ENCODE measurements at regions not wholly inside any gene's neighbourhood (a gene's known extent, or its start where the extent isn't known, plus 50 kb on each side); places are given as distances from the start of the nearest gene placed in this dataset.

DNA sequence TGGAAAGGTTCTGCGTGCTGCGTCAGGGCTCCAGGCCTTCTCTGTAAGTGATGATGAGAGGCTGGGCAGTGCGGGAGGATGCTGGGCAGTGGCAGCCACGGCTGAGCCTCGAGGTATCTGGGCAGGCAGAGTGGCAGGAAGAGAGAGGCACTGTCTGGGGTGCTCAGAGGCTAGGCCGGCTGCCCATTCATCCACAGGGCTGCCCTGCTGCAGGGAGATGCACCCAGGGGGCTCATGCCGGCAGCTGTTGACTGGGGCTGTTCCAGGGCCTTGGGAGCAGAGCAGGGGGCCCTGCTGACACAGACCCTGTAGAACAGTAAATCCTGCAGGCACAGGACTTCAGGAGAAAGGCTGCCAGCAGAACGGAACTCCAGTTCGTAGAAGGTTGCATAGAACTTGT, 88.8 kb downstream of the BOD1 start:
- no peak for DNase-seq

- DNase-seq: no peak
Measured at GRCh38 chr5:173524136-173524535, 92.3 kb downstream of the BOD1 start.

DNA sequence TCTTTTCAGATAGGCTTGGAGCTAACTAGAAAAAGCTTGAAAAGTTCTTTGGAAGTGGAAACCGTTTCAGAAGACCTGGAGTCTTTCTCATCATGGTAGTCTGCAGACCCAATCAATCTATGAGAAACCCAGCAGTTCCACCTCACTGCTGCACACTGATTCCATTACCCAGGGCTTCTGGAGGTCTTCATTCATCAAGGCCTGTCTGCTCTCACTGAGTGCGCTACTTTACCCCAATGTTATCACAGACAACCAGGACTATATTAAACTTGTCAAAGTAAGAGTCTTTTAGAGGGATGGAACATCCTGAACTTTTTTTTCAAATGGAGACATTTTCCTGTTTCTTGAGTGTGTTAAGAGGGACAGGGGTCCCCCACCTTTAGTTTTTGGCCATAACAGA, 93.1 kb downstream of the BOD1 start:
- DNase-seq: no peak

- no peak for DNase-seq
Measured at GRCh38 chr5:173522518-173522917, 93.9 kb downstream of the BOD1 start.

DNA sequence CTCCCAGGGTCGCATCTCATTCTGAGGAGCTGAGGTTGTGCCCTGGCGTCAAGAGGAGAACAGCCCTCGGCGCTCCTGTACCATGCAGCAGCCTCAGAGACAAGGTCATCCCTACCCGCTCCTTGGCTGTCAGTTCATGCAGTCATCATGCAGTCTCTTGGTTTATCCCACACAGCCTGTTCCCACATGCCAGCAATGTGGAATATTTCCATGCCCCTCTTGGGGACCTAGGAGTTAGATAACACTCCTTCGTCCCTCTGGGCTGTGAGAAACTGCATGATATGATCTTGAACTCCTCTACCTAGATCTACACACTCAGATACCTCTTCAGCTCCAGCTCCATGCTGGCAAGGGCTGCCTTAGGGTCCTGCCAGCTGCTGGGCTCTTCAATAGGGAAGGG, 97.6 kb downstream of the BOD1 start:
- no peak for DNase-seq

- DNase-seq: no peak
Measured at GRCh38 chr5:173517648-173518047, 98.8 kb downstream of the BOD1 start.

GRCh38 chr5:173515526-173515925, 100.9 kb downstream of the BOD1 start:
- no peak for DNase-seq

DNA sequence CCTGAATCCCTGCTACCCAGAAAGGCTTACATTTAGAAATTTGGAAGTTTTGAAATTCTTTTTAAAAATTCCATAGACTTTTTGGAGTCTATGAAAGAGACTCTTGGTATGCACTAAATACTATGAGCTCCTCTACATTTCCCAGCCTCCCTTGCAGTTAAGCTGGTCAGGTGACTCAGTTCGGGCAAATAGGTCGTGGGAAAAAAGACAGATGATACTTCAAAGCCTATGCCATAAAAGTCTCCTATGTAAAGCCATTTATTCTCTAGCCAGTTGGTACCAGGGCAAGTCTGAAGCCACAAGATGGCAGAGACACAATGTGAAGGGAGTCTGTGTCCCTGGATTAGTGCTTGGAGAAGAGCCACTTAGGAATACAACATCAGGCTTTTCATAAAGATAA, 101.8 kb downstream of the BOD1 start:
- no peak for DNase-seq

DNA sequence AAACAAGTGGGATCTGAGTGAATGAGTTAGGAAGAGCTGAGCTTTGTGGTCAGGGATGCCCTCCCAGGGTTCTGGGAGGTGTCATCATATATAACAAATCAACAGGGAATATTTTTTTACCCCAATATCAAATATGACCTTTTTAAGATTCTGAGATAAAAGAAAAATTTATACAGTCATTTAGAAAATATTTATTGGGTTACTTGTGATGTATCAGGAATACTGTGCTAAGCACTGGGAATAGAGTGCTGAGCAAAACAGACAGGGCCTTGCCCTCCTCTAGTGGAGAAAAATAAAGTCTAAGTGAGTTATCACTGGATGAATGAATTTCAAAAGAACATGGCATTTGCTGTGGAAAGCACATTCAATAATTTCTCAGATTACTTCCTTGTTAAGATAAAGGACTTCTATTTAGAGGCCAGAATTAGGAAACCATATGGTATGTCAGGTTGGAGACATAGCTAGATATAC, 102.9 kb downstream of the BOD1 start:
- DNase-seq: no peak

GRCh38 chr5:173512637-173513435, 103.6 kb downstream of the BOD1 start:
- DNase-seq: no peak

- DNase-seq: no peak
Measured at GRCh38 chr5:173509060-173509459, 107.4 kb downstream of the BOD1 start.

- no peak for DNase-seq
Measured at GRCh38 chr5:173507171-173507570, 109.3 kb downstream of the BOD1 start.

GRCh38 chr5:173505634-173506033, 110.8 kb downstream of the BOD1 start:
- no peak for DNase-seq

GRCh38 chr5:173501922-173502321, 114.5 kb downstream of the BOD1 start:
- no peak for DNase-seq

DNA sequence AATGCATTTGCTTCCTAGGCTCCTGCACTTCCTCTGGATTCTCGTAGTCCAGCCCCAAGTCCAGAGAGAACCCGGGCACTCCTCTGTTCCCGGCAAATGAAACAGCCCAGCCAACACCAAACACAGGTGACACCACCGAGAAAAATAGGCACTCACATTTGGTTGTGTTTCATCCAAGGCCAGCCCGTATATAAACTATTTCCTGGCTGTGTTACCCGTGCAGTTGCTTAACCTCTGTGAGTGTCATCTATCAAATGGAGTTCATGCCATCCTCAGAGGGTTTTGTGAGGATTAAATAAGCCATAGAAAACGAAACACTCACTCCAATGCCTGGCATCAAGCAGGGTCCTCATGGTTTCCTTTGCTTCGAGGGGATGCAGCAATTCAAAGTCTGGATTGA, 115.2 kb downstream of the BOD1 start:
- DNase-seq: no peak

DNA sequence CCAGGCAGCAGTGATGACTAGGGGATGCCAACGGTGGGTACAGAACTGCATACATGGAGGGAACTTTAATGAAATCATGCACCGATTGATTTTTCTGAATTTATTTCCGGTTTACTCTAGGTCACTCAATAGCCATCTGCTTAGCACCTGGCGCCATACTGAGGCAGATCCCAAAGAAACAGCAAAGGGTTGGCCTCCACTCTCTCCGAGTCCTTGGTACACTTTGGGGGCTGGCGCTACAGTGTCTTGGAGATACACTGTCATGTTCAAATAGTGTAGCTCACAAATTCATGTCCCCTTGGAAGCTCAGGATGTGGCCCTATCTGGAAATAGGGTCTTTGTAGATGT, 116.3 kb downstream of the BOD1 start:
- no peak for DNase-seq

GRCh38 chr5:173499471-173500212, 116.8 kb downstream of the BOD1 start:
- DNase-seq: no peak

GRCh38 chr5:173498739-173499470, 117.5 kb downstream of the BOD1 start:
- no peak for DNase-seq

DNA sequence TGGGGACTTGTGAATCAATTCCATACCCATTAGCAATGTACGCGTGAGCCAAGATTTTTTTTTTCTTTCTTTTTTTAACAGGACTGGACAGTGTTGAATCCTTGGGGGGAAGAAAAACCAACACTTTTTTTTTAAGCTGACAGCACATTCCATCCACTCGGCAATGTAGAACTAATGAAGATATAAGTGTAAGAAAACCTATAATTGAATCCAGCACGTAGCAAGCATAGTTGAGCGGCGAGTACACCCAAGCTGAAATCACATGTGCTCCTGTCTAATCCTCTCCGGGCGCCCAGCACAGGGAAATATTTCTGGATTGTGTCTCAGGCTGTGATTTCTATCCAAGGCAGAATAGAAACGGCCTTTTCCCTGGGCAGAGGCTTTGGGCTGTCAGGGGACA, 118.2 kb downstream of the BOD1 start:
- no peak for DNase-seq

DNA sequence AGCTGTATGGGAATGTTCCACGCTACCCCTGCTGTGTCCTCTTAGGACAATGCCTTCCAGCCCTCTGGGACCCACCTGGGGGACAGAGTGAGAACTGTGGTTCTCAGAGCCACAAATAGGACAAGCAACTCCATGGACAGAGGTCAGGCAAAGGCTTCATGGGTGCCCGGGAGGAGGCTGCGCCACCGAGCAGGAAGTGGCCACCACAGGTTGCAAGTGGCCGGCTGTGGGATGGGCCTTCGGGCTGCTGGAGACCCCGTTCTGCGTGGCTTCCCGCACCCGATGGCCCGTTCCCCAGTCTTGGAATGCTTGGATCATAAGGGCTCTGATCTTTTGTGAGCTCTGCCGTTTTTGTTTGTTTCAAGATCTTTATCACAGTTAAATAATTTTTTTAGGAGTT, 118.8 kb downstream of the BOD1 start:
- DNase-seq: no peak

GRCh38 chr5:173496883-173497255, 119.6 kb downstream of the BOD1 start:
- no peak for DNase-seq

GRCh38 chr5:173496129-173496882, 120.1 kb downstream of the BOD1 start:
- no peak for DNase-seq
